Panc1 (cell line): ENCODE measurements at regions not wholly inside any gene's neighbourhood (a gene's known extent, or its start where the extent isn't known, plus 50 kb on each side); places are given as distances from the start of the nearest gene placed in this dataset.

Experiments used
- POLR2AphosphoS5 ChIP-seq: IDR thresholded peaks from 2 replicates; pipeline ENCODE4 v1.6.1; 2012; ENCODE audit warnings: mild to moderate bottlenecking, low read depth, low read length, moderate library complexity
- SIN3A ChIP-seq: IDR thresholded peaks from 2 replicates; pipeline ENCODE4 v1.6.1; 2012; ENCODE audit warnings: low read depth, mild to moderate bottlenecking, low read length, moderate library complexity, borderline replicate concordance; ENCODE audit not compliant: insufficient read depth
- TF ChIP-seq, protein P1 (sequence below): fragments of 450-650 bp; IDR thresholded peaks from 2 replicates; pipeline ENCODE4 v1.5.1; 2017; ENCODE audit warnings: mild to moderate bottlenecking
- TF ChIP-seq, protein P2 (sequence below), 2 experiments: IDR thresholded peaks; 2 replicates each; pipeline ENCODE4 v1.6.1; 2011 to 2012; ENCODE audit warnings: low read depth in 2 of 2, control low read depth in 1 of 2, low read length in 1 of 2, mild to moderate bottlenecking in 1 of 2, moderate library complexity in 1 of 2; ENCODE audit not compliant: insufficient read depth in 1 of 2

DNA sequence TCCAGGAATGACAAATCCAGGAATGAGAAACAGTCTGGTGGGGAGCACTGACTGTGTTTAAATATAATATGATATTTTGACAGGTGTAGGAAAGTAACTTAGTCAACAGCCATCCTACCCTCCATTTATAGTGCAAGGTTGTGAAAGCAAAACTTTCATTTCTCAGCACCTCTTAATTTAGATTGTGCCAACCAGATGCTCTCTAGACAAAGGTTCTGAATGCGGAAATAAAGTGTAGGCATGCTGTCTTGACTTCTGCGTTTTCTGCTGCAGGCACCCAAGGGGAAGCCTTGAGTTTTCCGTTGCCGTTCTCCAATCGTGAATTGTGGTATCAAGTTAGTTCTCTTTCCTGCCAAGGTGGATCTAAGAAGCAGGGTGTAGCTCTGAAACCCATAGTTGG, 261.9 kb upstream of the SUCLG2 start:
- TF ChIP-seq, protein P1, sequence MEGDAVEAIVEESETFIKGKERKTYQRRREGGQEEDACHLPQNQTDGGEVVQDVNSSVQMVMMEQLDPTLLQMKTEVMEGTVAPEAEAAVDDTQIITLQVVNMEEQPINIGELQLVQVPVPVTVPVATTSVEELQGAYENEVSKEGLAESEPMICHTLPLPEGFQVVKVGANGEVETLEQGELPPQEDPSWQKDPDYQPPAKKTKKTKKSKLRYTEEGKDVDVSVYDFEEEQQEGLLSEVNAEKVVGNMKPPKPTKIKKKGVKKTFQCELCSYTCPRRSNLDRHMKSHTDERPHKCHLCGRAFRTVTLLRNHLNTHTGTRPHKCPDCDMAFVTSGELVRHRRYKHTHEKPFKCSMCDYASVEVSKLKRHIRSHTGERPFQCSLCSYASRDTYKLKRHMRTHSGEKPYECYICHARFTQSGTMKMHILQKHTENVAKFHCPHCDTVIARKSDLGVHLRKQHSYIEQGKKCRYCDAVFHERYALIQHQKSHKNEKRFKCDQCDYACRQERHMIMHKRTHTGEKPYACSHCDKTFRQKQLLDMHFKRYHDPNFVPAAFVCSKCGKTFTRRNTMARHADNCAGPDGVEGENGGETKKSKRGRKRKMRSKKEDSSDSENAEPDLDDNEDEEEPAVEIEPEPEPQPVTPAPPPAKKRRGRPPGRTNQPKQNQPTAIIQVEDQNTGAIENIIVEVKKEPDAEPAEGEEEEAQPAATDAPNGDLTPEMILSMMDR: no peak
- TF ChIP-seq POLR2AphosphoS5 (no peak), SIN3A (no peak)
- TF ChIP-seq, protein P2, sequence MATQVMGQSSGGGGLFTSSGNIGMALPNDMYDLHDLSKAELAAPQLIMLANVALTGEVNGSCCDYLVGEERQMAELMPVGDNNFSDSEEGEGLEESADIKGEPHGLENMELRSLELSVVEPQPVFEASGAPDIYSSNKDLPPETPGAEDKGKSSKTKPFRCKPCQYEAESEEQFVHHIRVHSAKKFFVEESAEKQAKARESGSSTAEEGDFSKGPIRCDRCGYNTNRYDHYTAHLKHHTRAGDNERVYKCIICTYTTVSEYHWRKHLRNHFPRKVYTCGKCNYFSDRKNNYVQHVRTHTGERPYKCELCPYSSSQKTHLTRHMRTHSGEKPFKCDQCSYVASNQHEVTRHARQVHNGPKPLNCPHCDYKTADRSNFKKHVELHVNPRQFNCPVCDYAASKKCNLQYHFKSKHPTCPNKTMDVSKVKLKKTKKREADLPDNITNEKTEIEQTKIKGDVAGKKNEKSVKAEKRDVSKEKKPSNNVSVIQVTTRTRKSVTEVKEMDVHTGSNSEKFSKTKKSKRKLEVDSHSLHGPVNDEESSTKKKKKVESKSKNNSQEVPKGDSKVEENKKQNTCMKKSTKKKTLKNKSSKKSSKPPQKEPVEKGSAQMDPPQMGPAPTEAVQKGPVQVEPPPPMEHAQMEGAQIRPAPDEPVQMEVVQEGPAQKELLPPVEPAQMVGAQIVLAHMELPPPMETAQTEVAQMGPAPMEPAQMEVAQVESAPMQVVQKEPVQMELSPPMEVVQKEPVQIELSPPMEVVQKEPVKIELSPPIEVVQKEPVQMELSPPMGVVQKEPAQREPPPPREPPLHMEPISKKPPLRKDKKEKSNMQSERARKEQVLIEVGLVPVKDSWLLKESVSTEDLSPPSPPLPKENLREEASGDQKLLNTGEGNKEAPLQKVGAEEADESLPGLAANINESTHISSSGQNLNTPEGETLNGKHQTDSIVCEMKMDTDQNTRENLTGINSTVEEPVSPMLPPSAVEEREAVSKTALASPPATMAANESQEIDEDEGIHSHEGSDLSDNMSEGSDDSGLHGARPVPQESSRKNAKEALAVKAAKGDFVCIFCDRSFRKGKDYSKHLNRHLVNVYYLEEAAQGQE (IDR thresholded peaks at IDR 0.05; ENCODE audit: insufficient read depth in 1 of 2, low read depth in 2 of 2, low read length in 1 of 2): no peak
